Fibroblast of lung (primary cell): ENCODE measurements at regions not wholly inside any gene's neighbourhood (a gene's known extent, or its start where the extent isn't known, plus 50 kb on each side); places are given as distances from the start of the nearest gene placed in this dataset.

Source experiments
- DNase-seq, 2 donors: peaks; one replicate each; pipeline versions ENCODE4 v3.0.0 to v3.0.0-alpha.2; 2010; ENCODE audit warnings: low read depth in 2 of 2
- H2AFZ ChIP-seq: 2 replicates; pipeline ENCODE4 v1.5.1; 2012; ENCODE audit warnings: low read length, control low read depth, inconsistent platforms
- H3K27ac ChIP-seq: 2 replicates; pipeline ENCODE4 v1.5.1; 2011; ENCODE audit warnings: low read length, control low read depth; ENCODE audit not compliant: insufficient read depth
- H3K27me3 ChIP-seq: 2 replicates; pipeline ENCODE4 v1.5.1; 2011; ENCODE audit warnings: mild to moderate bottlenecking, low read length; ENCODE audit not compliant: control insufficient read depth, insufficient read depth
- H3K36me3 ChIP-seq: 2 replicates; pipeline ENCODE4 v1.5.1; 2011; ENCODE audit warnings: low read length; ENCODE audit not compliant: control insufficient read depth, insufficient read depth
- H3K4me1 ChIP-seq: 2 replicates; pipeline ENCODE4 v1.5.1; 2011; ENCODE audit warnings: low read length; ENCODE audit not compliant: control insufficient read depth, insufficient read depth; ENCODE audit errors: extremely low read depth
- H3K4me2 ChIP-seq: 2 replicates; pipeline ENCODE4 v1.5.1; 2011; ENCODE audit warnings: low read length, control low read depth; ENCODE audit not compliant: insufficient read depth; ENCODE audit errors: extremely low read depth
- H3K4me3 ChIP-seq, 4 experiments: fragments of 200-600 bp in 1 of 4; sonication (generic) in 1 of 4; replicated peaks in 1 of 4; 2 replicates each; pipeline ENCODE4 v1.5.1; 2011 to 2016; ENCODE audit warnings: low read length in 4 of 4, low read depth in 3 of 4, mild to moderate bottlenecking in 3 of 4, control low read depth in 2 of 4, inconsistent platforms in 1 of 4, mixed read lengths in 1 of 4; ENCODE audit not compliant: insufficient read depth in 1 of 4; ENCODE audit errors: control extremely low read depth in 1 of 4
- H3K79me2 ChIP-seq: 2 replicates; pipeline ENCODE4 v1.5.1; 2012; ENCODE audit warnings: mild to moderate bottlenecking, low read length, inconsistent platforms; ENCODE audit not compliant: control insufficient read depth, insufficient read depth
- H3K9ac ChIP-seq: 2 replicates; pipeline ENCODE4 v1.5.1; 2011; ENCODE audit warnings: mild to moderate bottlenecking, low read length, control low read depth; ENCODE audit not compliant: insufficient read depth
- H3K9me3 ChIP-seq: 2 replicates; pipeline ENCODE4 v1.5.1; 2012; ENCODE audit warnings: low read depth, low read length; ENCODE audit not compliant: control insufficient read depth, insufficient read depth
- H4K20me1 ChIP-seq: 2 replicates; pipeline ENCODE4 v1.5.1; 2011; ENCODE audit warnings: low read length; ENCODE audit not compliant: control insufficient read depth, insufficient read depth; ENCODE audit errors: extremely low read depth
- EZH2 ChIP-seq: IDR thresholded peaks from 2 replicates; pipeline ENCODE4 v1.5.1; 2012; ENCODE audit warnings: low read length, control low read depth, mild to moderate bottlenecking; ENCODE audit errors: missing control alignments
- TF ChIP-seq, protein P1 (sequence below), 2 donors: IDR thresholded peaks in 1 of 2; conservative IDR thresholded peaks in 1 of 2; 1 replicate in 1 of 2; 2 replicates in 1 of 2; pipeline ENCODE4 v1.5.1; 2011 to 2012; ENCODE audit warnings: low read length in 2 of 2, control low read depth in 1 of 2, inconsistent platforms in 1 of 2, low read depth in 1 of 2, mild to moderate bottlenecking in 1 of 2

DNA sequence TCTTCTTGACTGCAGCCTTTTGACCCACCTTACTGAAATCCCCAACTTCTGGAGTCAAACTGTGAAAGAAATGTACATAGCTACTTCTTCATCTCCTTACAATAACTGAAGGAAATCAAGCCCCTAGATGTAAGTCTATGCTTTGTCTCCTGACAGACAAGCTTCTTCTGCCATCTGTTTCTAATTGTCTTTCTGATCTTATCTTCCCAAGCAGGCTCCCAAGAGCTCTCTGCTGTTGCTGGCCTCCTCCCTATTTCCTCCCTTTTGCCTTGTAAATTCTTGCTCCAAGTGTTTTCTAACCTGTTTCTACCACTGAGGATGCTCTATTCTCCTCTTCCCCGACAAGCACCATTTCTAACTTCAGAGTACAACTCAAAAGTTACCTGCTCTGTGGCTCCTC is 77.4 kb upstream of the OSR1 start:
- no peaks in the 10 kb centered on the region for H4K20me1 ChIP-seq
- H3K79me2 ChIP-seq, result no peaks in the 10 kb centered on the region
- H2AFZ ChIP-seq, result no peak overlapping the region
- H3K4me3 ChIP-seq, result no peak overlapping the region
- no peak overlapping the region for H3K9ac ChIP-seq
- no peak for TF ChIP-seq EZH2
- TF ChIP-seq, protein P1, sequence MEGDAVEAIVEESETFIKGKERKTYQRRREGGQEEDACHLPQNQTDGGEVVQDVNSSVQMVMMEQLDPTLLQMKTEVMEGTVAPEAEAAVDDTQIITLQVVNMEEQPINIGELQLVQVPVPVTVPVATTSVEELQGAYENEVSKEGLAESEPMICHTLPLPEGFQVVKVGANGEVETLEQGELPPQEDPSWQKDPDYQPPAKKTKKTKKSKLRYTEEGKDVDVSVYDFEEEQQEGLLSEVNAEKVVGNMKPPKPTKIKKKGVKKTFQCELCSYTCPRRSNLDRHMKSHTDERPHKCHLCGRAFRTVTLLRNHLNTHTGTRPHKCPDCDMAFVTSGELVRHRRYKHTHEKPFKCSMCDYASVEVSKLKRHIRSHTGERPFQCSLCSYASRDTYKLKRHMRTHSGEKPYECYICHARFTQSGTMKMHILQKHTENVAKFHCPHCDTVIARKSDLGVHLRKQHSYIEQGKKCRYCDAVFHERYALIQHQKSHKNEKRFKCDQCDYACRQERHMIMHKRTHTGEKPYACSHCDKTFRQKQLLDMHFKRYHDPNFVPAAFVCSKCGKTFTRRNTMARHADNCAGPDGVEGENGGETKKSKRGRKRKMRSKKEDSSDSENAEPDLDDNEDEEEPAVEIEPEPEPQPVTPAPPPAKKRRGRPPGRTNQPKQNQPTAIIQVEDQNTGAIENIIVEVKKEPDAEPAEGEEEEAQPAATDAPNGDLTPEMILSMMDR (conservative IDR thresholded peaks at IDR 0.05 in 1 of 2, IDR thresholded peaks at IDR 0.05 in 1 of 2; ENCODE audit: low read depth in 1 of 2, low read length in 2 of 2), result no peak
- no peaks in the 10 kb centered on the region for H3K4me1 ChIP-seq
- H3K36me3 ChIP-seq, result no peaks in the 10 kb centered on the region
- no peak overlapping the region for H3K27ac ChIP-seq
- no peaks in the 10 kb centered on the region for H3K9me3 ChIP-seq
- no peak for DNase-seq
- H3K4me2 ChIP-seq, result no peak overlapping the region
- no peaks in the 10 kb centered on the region for H3K27me3 ChIP-seq

DNA sequence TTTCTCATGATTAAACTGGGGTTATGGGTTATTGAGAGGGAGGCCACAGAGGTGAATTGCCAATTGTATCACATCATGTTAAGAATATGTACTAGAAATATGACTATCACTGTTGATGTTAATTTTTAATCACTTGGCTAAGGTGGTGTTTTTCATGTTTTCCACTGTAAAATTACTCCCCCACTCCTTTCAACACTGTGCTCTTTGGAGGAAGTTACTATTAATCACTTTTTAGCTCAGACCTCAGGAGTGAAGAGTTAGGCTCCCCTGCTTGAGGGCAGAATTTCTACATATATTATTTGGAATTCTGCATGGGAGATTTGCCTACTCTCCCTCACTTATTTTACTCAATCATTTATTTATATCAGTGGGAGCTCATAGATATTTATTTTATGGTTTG is 76.0 kb upstream of the OSR1 start:
- no peak overlapping the region for H3K4me2 ChIP-seq
- H3K4me1 ChIP-seq, result no peaks in the 10 kb centered on the region
- no peaks in the 10 kb centered on the region for H3K9me3 ChIP-seq
- no peak for DNase-seq
- no peak overlapping the region for H3K4me3 ChIP-seq
- no peak for TF ChIP-seq EZH2
- H3K9ac ChIP-seq, result no peak overlapping the region
- H3K27me3 ChIP-seq, result no peaks in the 10 kb centered on the region
- H3K36me3 ChIP-seq, result no peaks in the 10 kb centered on the region
- no peaks in the 10 kb centered on the region for H4K20me1 ChIP-seq
- no peak overlapping the region for H2AFZ ChIP-seq
- H3K79me2 ChIP-seq, result no peaks in the 10 kb centered on the region
- no peak overlapping the region for H3K27ac ChIP-seq

DNA sequence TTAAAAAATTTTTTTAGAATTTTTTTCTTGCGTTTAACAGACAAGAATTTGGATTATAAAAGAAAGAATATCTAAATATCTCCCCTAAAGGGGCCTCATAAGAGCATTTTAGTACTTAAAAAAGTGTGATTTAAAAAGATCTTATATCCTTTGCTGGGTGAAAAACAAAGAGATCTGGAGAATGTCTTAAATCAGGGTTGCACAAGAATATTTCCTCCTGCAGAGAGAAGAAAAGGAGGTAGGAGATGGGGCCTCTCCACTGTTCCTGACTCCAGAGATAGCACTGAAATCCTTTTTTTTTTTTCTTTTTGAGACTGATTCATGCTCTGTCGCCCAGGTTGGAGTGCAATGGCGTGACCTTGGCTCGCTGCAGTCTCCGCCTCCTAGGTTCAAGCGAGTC is 68.5 kb upstream of the OSR1 start:
- Histone ChIP-seq H3K4me1 (no peaks in the 10 kb centered on the region), H3K4me3 (no peak overlapping the region), H3K79me2 (no peaks in the 10 kb centered on the region), H4K20me1 (no peaks in the 10 kb centered on the region), H3K27ac (no peak overlapping the region), H3K9ac (no peak overlapping the region), H3K9me3 (no peaks in the 10 kb centered on the region), H3K36me3 (no peaks in the 10 kb centered on the region), H3K4me2 (no peak overlapping the region), H2AFZ (no peak overlapping the region), H3K27me3 (no peaks in the 10 kb centered on the region)
- no peak for TF ChIP-seq EZH2
- TF ChIP-seq, protein P1 (conservative IDR thresholded peaks at IDR 0.05 in 1 of 2, IDR thresholded peaks at IDR 0.05 in 1 of 2; ENCODE audit: low read depth in 1 of 2, low read length in 2 of 2), result no peak
- no peak for DNase-seq
